Vagina (tissue), 2 donors: ENCODE measurements at regions not wholly inside any gene's neighbourhood (a gene's known extent, or its start where the extent isn't known, plus 50 kb on each side); places are given as distances from the start of the nearest gene placed in this dataset.

Source experiments
- POLR2A ChIP-seq, 2 donors: fragments of 450-650 bp; IDR thresholded peaks; one replicate each; pipeline ENCODE4 v1.6.1; 2017; ENCODE audit warnings: antibody characterized with exemption in 2 of 2, mild to moderate bottlenecking in 2 of 2, moderate library complexity in 2 of 2
- POLR2AphosphoS5 ChIP-seq, 2 donors: sonication (generic); formaldehyde crosslinking; IDR thresholded peaks; one replicate each; pipeline ENCODE4 v1.9.0; 2017; ENCODE audit warnings: antibody characterized with exemption in 2 of 2, mild to moderate bottlenecking in 2 of 2, low read depth in 1 of 2; ENCODE audit not compliant: insufficient read depth in 1 of 2
- TF ChIP-seq, protein P1 (sequence below), 3 experiments: fragments of 450-650 bp in 2 of 3; fragments of 200-600 bp in 1 of 3; sonication (generic) in 1 of 3; IDR thresholded peaks; one replicate each; pipeline ENCODE4 v1.5.1; 2017 to 2019; ENCODE audit warnings: antibody characterized with exemption in 3 of 3, mild to moderate bottlenecking in 2 of 3, moderate library complexity in 2 of 3

DNA sequence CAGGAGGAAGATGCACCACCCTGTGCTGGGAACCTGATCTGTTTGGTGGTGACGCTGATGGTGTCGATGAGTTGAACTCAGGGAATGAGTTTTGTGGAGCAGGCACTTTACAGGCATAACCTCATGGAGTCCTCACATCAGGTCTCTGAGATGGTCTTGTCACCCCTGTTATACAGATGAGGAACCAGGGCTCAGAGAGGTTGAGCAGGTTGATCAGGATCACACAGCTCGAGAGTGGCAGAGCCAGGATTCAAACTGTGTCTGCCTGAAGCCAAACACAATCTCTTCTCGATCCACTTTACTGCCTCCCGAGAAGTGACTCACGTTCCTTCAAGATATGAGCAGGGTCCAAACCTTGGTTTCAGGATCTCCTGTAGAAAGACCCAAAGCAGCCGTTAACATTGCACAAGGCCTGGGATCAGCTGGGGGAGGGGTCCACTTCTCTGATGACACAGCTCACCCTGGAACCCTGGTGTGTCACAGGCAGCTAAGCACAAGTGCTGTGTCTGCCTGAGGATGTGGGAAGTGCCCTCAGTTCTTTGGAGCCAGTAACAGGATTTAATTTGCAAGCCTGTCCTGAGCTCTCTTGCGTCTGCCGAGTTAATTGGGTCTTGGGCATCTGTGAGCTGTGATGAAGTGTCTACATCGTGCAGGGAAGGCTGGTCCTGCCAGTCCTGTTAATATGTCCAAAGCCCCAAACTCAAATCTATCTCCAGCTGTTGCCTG is 65.4 kb upstream of the STUM start:
- TF ChIP-seq, protein P1, sequence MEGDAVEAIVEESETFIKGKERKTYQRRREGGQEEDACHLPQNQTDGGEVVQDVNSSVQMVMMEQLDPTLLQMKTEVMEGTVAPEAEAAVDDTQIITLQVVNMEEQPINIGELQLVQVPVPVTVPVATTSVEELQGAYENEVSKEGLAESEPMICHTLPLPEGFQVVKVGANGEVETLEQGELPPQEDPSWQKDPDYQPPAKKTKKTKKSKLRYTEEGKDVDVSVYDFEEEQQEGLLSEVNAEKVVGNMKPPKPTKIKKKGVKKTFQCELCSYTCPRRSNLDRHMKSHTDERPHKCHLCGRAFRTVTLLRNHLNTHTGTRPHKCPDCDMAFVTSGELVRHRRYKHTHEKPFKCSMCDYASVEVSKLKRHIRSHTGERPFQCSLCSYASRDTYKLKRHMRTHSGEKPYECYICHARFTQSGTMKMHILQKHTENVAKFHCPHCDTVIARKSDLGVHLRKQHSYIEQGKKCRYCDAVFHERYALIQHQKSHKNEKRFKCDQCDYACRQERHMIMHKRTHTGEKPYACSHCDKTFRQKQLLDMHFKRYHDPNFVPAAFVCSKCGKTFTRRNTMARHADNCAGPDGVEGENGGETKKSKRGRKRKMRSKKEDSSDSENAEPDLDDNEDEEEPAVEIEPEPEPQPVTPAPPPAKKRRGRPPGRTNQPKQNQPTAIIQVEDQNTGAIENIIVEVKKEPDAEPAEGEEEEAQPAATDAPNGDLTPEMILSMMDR (IDR thresholded peaks at IDR 0.05) = no peak
- no peak for TF ChIP-seq POLR2A (IDR thresholded peaks at IDR 0.05)
- no peak for TF ChIP-seq POLR2AphosphoS5 (IDR thresholded peaks at IDR 0.05; ENCODE audit: insufficient read depth in 1 of 2, low read depth in 1 of 2)
